B cell (primary cell): ENCODE measurements at regions not wholly inside any gene's neighbourhood (a gene's known extent, or its start where the extent isn't known, plus 50 kb on each side); places are given as distances from the start of the nearest gene placed in this dataset.

Source experiments
- EZH2 ChIP-seq: IDR thresholded peaks from 2 replicates; pipeline ENCODE4 v1.6.1; 2012; ENCODE audit warnings: borderline replicate concordance, low read depth, mild to moderate bottlenecking, moderate library complexity, low read length; ENCODE audit not compliant: insufficient read depth, poor library complexity, severe bottlenecking
- TF ChIP-seq, protein P1 (sequence below): fragments of 200-600 bp; IDR thresholded peaks from one replicate; pipeline ENCODE4 v1.8.0; 2022; ENCODE audit warnings: antibody characterized with exemption, mild to moderate bottlenecking

DNA sequence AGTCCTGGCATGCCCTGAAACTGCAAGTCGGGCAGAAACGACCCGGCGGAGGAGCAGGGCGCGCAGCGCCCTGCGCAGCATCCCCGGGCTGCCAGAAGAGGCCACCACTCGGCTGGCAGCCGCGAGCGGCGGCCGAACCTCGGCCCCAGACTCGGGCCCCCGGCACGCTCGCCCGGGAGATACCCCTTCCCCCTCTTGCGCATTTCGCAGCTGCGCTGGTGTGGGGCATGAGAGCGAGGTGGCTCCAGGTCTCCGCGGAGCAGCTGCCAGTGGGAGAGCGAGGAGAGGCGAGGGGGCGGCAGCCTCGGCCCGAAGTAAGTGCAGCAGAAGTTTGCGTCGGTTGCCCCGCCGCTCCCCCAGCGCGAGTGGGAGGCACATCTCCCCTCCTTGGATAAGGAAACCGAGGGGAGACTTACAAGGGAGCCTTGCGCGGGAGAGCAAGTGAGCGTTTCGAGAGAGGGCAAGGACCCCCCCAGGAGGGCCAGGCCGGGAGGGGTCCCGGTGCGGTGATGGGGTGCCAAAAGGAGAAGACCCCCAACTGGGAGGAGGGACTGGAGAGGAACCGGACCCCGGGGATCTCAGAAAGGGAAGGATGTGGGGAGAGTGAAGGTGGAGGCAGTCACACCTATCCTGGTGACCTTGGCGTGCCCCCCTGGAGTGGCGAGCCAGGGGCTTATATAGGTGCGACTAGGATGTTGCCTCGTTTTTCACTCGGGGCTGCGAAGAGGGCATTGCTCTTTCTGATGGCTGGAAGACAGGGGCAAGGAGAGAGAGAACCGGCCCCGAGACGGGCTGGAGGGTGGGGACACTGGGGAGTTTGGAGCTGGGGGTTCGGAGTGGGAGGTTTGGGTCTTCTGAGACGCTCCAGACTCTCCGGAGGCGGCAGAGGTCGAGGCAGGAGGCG, 256.3 kb downstream of the OTUD1 start:
- TF ChIP-seq, protein P1, sequence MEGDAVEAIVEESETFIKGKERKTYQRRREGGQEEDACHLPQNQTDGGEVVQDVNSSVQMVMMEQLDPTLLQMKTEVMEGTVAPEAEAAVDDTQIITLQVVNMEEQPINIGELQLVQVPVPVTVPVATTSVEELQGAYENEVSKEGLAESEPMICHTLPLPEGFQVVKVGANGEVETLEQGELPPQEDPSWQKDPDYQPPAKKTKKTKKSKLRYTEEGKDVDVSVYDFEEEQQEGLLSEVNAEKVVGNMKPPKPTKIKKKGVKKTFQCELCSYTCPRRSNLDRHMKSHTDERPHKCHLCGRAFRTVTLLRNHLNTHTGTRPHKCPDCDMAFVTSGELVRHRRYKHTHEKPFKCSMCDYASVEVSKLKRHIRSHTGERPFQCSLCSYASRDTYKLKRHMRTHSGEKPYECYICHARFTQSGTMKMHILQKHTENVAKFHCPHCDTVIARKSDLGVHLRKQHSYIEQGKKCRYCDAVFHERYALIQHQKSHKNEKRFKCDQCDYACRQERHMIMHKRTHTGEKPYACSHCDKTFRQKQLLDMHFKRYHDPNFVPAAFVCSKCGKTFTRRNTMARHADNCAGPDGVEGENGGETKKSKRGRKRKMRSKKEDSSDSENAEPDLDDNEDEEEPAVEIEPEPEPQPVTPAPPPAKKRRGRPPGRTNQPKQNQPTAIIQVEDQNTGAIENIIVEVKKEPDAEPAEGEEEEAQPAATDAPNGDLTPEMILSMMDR, result no peak
- TF ChIP-seq EZH2, result no peak
